Cardiac muscle cell (in vitro differentiated cells and primary cell): ENCODE measurements at regions not wholly inside any gene's neighbourhood (a gene's known extent, or its start where the extent isn't known, plus 50 kb on each side); places are given as distances from the start of the nearest gene placed in this dataset.
"Not testable (repeated sequence)": the region's sequence is repeated elsewhere in the genome, so short reads cannot be mapped to it uniquely, and the experiment has no call there.

ENCODE experiments used
- DNase-seq, 2 donors: peaks; one replicate each; pipeline versions ENCODE4 v3.0.0 to v3.0.0-alpha.2; 2010 to 2017; ENCODE audit warnings: low read depth in 1 of 2, low spot score in 1 of 2
- H3K27ac ChIP-seq: fragments of 200-600 bp; sonication (generic); 2 replicates; pipeline ENCODE4 v1.5.1; 2016
- H3K27me3 ChIP-seq: fragments of 200-600 bp; sonication (generic); 2 replicates; pipeline ENCODE4 v1.6.0; 2016; ENCODE audit warnings: control low read depth
- H3K36me3 ChIP-seq: fragments of 200-600 bp; sonication (generic); 2 replicates; pipeline ENCODE4 v1.5.1; 2016; ENCODE audit warnings: control low read depth
- H3K4me1 ChIP-seq: fragments of 200-600 bp; sonication (generic); 2 replicates; pipeline ENCODE4 v1.8.1; 2017; ENCODE audit warnings: low read depth, mild to moderate bottlenecking, mixed run types
- H3K4me3 ChIP-seq: fragments of 200-600 bp; sonication (generic); 2 replicates; pipeline ENCODE4 v1.5.1; 2016; ENCODE audit warnings: mild to moderate bottlenecking
- H3K9me3 ChIP-seq: fragments of 200-600 bp; sonication (generic); 2 replicates; pipeline ENCODE4 v1.5.1; 2017; ENCODE audit warnings: low read depth, mild to moderate bottlenecking, control low read depth
- CTCF ChIP-seq: IDR thresholded peaks from 2 replicates; pipeline ENCODE4 v1.5.1; 2012; ENCODE audit warnings: low read depth, mild to moderate bottlenecking, low read length

- Histone ChIP-seq H3K36me3 (no peaks in the 10 kb centered on the region), H3K27ac (no peak overlapping the region), H3K4me3 (no peak overlapping the region), H3K4me1 (no peaks in the 10 kb centered on the region), H3K9me3 (no peaks in the 10 kb centered on the region), H3K27me3 (no peaks in the 10 kb centered on the region)
- DNase-seq: no peak
- TF ChIP-seq CTCF: no peak
Measured at GRCh38 chr9:74414325-74414724, 82.8 kb upstream of the RORB start.

- no peak for DNase-seq
Measured at GRCh38 chr9:74415995-74416394, 81.1 kb upstream of the RORB start.

GRCh38 chr9:74424488-74424887, 72.6 kb upstream of the RORB start:
- not testable (repeated sequence) for H3K4me1 ChIP-seq, DNase-seq, H3K9me3 ChIP-seq, H3K27ac ChIP-seq, H3K27me3 ChIP-seq, H3K36me3 ChIP-seq, H3K4me3 ChIP-seq

More at GRCh38 chr9:74415995-74416394, 81.1 kb upstream of the RORB start:
- Histone ChIP-seq H3K4me1 (no peaks in the 10 kb centered on the region), H3K4me3 (no peak overlapping the region), H3K27ac (no peak overlapping the region), H3K9me3 (no peaks in the 10 kb centered on the region), H3K27me3 (no peaks in the 10 kb centered on the region), H3K36me3 (no peaks in the 10 kb centered on the region)
- TF ChIP-seq CTCF: no peak

GRCh38 chr9:74431467-74431866, 65.7 kb upstream of the RORB start:
- H3K27ac ChIP-seq: no peak overlapping the region
- H3K4me1 ChIP-seq: no peaks in the 10 kb centered on the region
- no peak for DNase-seq
- TF ChIP-seq CTCF: no peak
- no peaks in the 10 kb centered on the region for H3K27me3 ChIP-seq
- H3K9me3 ChIP-seq: no peaks in the 10 kb centered on the region
- H3K4me3 ChIP-seq: no peak overlapping the region
- no peaks in the 10 kb centered on the region for H3K36me3 ChIP-seq

- Histone ChIP-seq H3K4me3 (no peak overlapping the region), H3K27me3 (no peaks in the 10 kb centered on the region), H3K36me3 (no peaks in the 10 kb centered on the region), H3K9me3 (no peaks in the 10 kb centered on the region), H3K27ac (no peak overlapping the region), H3K4me1 (peaks cover 8% of the 10 kb centered on the region)
- DNase-seq: no peak
- TF ChIP-seq CTCF: no peak
Measured at GRCh38 chr9:74443036-74443750, 53.9 kb upstream of the RORB start.

- no peak for TF ChIP-seq CTCF
- Histone ChIP-seq H3K9me3 (no peaks in the 10 kb centered on the region), H3K4me1 (peaks cover 8% of the 10 kb centered on the region), H3K27ac (no peak overlapping the region), H3K27me3 (no peaks in the 10 kb centered on the region), H3K4me3 (no peak overlapping the region), H3K36me3 (no peaks in the 10 kb centered on the region)
- DNase-seq: no peak
Measured at GRCh38 chr9:74444369-74444768, 52.8 kb upstream of the RORB start.
